PC-9 (cell line): ENCODE measurements at regions not wholly inside any gene's neighbourhood (a gene's known extent, or its start where the extent isn't known, plus 50 kb on each side); places are given as distances from the start of the nearest gene placed in this dataset.

Experiments used
- BruUV-seq: library from RNA; stranded (reverse); fragments of 400-500 nt; replicated peaks from 2 replicates; lab custom pipeline; 2021; lab: Mats Ljungman, UMichigan
- CTCF ChIA-PET: fragments of 300-600 bp; sonication (Branson Sonifier 250); formaldehyde crosslinking; loops from one replicate; lab custom pipeline; 2022; ENCODE audit warnings: antibody characterized with exemption; lab: Charles Lee
- POLR2A ChIA-PET: fragments of 300-600 bp; sonication (Branson Sonifier 250); formaldehyde crosslinking; loops from one replicate; lab custom pipeline; 2022; ENCODE audit warnings: antibody characterized with exemption; ENCODE audit not compliant: unreplicated experiment; lab: Charles Lee
- DNase-seq, 2 experiments: peaks; one replicate each; pipeline versions ENCODE4 v3.0.0 to v3.0.0-alpha.2; 2015 to 2022; ENCODE audit warnings: mixed read lengths in 1 of 2
- H2AFZ ChIP-seq: fragments of 200-600 bp; sonication (generic); 2 replicates; pipeline ENCODE4 v1.8.1; 2017; ENCODE audit warnings: antibody characterized with exemption
- H3F3A ChIP-seq: fragments of 200-600 bp; sonication (generic); 2 replicates; pipeline ENCODE4 v1.8.1; 2017; ENCODE audit warnings: antibody characterized with exemption, mild to moderate bottlenecking, low read depth; ENCODE audit not compliant: insufficient read depth
- H3K27ac ChIP-seq: fragments of 200-600 bp; sonication (generic); 2 replicates; pipeline ENCODE4 v1.6.1; 2016; ENCODE audit warnings: mixed run types
- H3K27me3 ChIP-seq: fragments of 200-600 bp; sonication (generic); 2 replicates; pipeline ENCODE4 v1.6.1; 2016; ENCODE audit warnings: low read depth, mixed run types; ENCODE audit not compliant: insufficient read depth
- H3K36me3 ChIP-seq: fragments of 200-600 bp; sonication (generic); 2 replicates; pipeline ENCODE4 v1.6.1; 2016; ENCODE audit warnings: low read depth, mixed run types
- H3K4me1 ChIP-seq: fragments of 200-600 bp; sonication (generic); replicated peaks from 2 replicates; pipeline ENCODE4 v1.6.1; 2016; ENCODE audit warnings: mixed run types; ENCODE audit not compliant: insufficient read depth
- H3K4me2 ChIP-seq: fragments of 200-600 bp; sonication (generic); 2 replicates; pipeline ENCODE4 v1.6.1; 2017; ENCODE audit warnings: mixed run types
- H3K4me3 ChIP-seq: fragments of 200-600 bp; sonication (generic); 2 replicates; pipeline ENCODE4 v1.6.1; 2016; ENCODE audit warnings: mixed run types
- H3K79me2 ChIP-seq: fragments of 200-600 bp; sonication (generic); 2 replicates; pipeline ENCODE4 v1.6.1; 2017; ENCODE audit warnings: low read depth, mixed run types
- H3K9me2 ChIP-seq: fragments of 200-600 bp; sonication (generic); 2 replicates; pipeline ENCODE4 v1.8.1; 2017; ENCODE audit warnings: mild to moderate bottlenecking; ENCODE audit not compliant: insufficient read depth
- H3K9me3 ChIP-seq: fragments of 200-600 bp; sonication (generic); 2 replicates; pipeline ENCODE4 v1.8.1; 2016; ENCODE audit warnings: low read depth; ENCODE audit not compliant: insufficient read depth
- H4K20me1 ChIP-seq: fragments of 200-600 bp; sonication (generic); 2 replicates; pipeline ENCODE4 v1.8.1; 2017; ENCODE audit not compliant: insufficient read depth
- CTCF ChIP-seq: fragments of 200-600 bp; sonication (generic); conservative IDR thresholded peaks from 2 replicates; pipeline ENCODE4 v1.6.1; 2017; ENCODE audit warnings: mixed run types, antibody characterized with exemption, mild to moderate bottlenecking, moderate library complexity
- EZH2 ChIP-seq: fragments of 200-600 bp; sonication (generic); IDR thresholded peaks from 2 replicates; pipeline ENCODE4 v1.8.0; 2017; ENCODE audit warnings: antibody characterized with exemption, low read depth
- intact Hi-C: fragments of 100-400 bp; cut with micrococcal nuclease; formaldehyde crosslinking; loops from one replicate; pipeline ENCODE4 v1.10.0; 2022; ENCODE audit not compliant: unreplicated experiment

- H3K27me3 ChIP-seq = no peaks in the 10 kb centered on the region
- H3K79me2 ChIP-seq = no peaks in the 10 kb centered on the region
- H3K27ac ChIP-seq = no peak overlapping the region
- CTCF ChIA-PET = no interaction called here
- H4K20me1 ChIP-seq = no peaks in the 10 kb centered on the region
- H3K4me1 ChIP-seq = no peaks in the 10 kb centered on the region
- no peaks in the 10 kb centered on the region for H3K9me3 ChIP-seq
- POLR2A ChIA-PET = no interaction called here
- intact Hi-C loops = no loop called here
- no peak overlapping the region for H3K4me2 ChIP-seq
- H3K4me3 ChIP-seq = no peak overlapping the region
- no TSS peak for BruUV-seq
- TF ChIP-seq CTCF = no peak
- TF ChIP-seq EZH2 = no peak
- DNase-seq = no peak
- no peak overlapping the region for H2AFZ ChIP-seq
- H3K9me2 ChIP-seq = no peaks in the 10 kb centered on the region
- no peaks in the 10 kb centered on the region for H3K36me3 ChIP-seq
- H3F3A ChIP-seq = no peaks in the 10 kb centered on the region
Measured at GRCh38 chr1:98130408-98130807, 209.6 kb upstream of the DPYD start.

GRCh38 chr1:98129491-98129890 is 208.7 kb upstream of the DPYD start:
- H3K27me3 ChIP-seq = no peaks in the 10 kb centered on the region
- H2AFZ ChIP-seq = no peak overlapping the region
- H3F3A ChIP-seq = no peaks in the 10 kb centered on the region
- no peaks in the 10 kb centered on the region for H4K20me1 ChIP-seq
- POLR2A ChIA-PET = no interaction called here
- no peak overlapping the region for H3K4me2 ChIP-seq
- no TSS peak for BruUV-seq
- intact Hi-C loops = no loop called here
- H3K36me3 ChIP-seq = no peaks in the 10 kb centered on the region
- TF ChIP-seq EZH2 (no peak), CTCF (no peak)
- H3K4me3 ChIP-seq = no peak overlapping the region
- H3K27ac ChIP-seq = no peak overlapping the region
- H3K4me1 ChIP-seq = no peaks in the 10 kb centered on the region
- CTCF ChIA-PET = no interaction called here
- no peak for DNase-seq
- no peaks in the 10 kb centered on the region for H3K9me2 ChIP-seq
- H3K9me3 ChIP-seq = no peaks in the 10 kb centered on the region
- no peaks in the 10 kb centered on the region for H3K79me2 ChIP-seq

- CTCF ChIA-PET = no interaction called here
- Histone ChIP-seq H3K36me3 (no peaks in the 10 kb centered on the region), H3K4me3 (no peak overlapping the region), H3K27ac (no peak overlapping the region), H3K79me2 (no peaks in the 10 kb centered on the region), H3K9me3 (no peaks in the 10 kb centered on the region), H4K20me1 (no peaks in the 10 kb centered on the region), H3K9me2 (no peaks in the 10 kb centered on the region), H3F3A (no peaks in the 10 kb centered on the region), H3K27me3 (no peaks in the 10 kb centered on the region), H3K4me1 (no peaks in the 10 kb centered on the region), H2AFZ (no peak overlapping the region), H3K4me2 (no peak overlapping the region)
- no TSS peak for BruUV-seq
- intact Hi-C loops = no loop called here
- no peak for DNase-seq
- POLR2A ChIA-PET = no interaction called here
- TF ChIP-seq EZH2 (no peak), CTCF (no peak)
Measured at GRCh38 chr1:98126740-98127139, 205.9 kb upstream of the DPYD start.
